B cell (primary cell): ENCODE measurements at regions not wholly inside any gene's neighbourhood (a gene's known extent, or its start where the extent isn't known, plus 50 kb on each side); places are given as distances from the start of the nearest gene placed in this dataset.

Experiments used
- ATAC-seq: fragments of 200-7000 bp; cut with Tn5 transposase; one replicate; pipeline ENCODE4 v1.10.0; 2021; ENCODE audit warnings: low read depth, mild to moderate bottlenecking, moderate number of reproducible peaks, moderate library complexity
- CTCF ChIA-PET: fragments of 350-600 bp; sonication (Branson Sonifier 250); formaldehyde crosslinking; loops from one replicate; lab custom pipeline; 2021; ENCODE audit warnings: antibody characterized with exemption, inconsistent platforms; lab: Charles Lee
- POLR2A ChIA-PET: fragments of 350-600 bp; sonication (Branson Sonifier 250); formaldehyde crosslinking; loops from one replicate; lab custom pipeline; 2021; ENCODE audit warnings: antibody characterized with exemption; lab: Charles Lee
- DNase-seq: peaks from one replicate; pipeline ENCODE4 v3.0.0; 2013
- H2AFZ ChIP-seq: 2 replicates; pipeline ENCODE4 v1.6.1; 2012; ENCODE audit warnings: mild to moderate bottlenecking, low read depth, low read length; ENCODE audit not compliant: insufficient read depth, poor library complexity, severe bottlenecking
- H3K27ac ChIP-seq, 2 donors: 1 replicate in 1 of 2; 2 replicates in 1 of 2; pipeline ENCODE4 v1.5.1; 2012 to 2013; ENCODE audit warnings: low read length in 2 of 2, mild to moderate bottlenecking in 2 of 2, moderate library complexity in 1 of 2
- H3K27me3 ChIP-seq, 4 experiments: fragments of 200-600 bp in 1 of 4; sonication (generic) in 1 of 4; replicated peaks in 1 of 4; 1 replicate in 2 of 4; 2 replicates in 2 of 4; pipeline versions ENCODE4 v1.6.1 to v1.7.0; 2013 to 2016; ENCODE audit warnings: low read length in 3 of 4, mild to moderate bottlenecking in 2 of 4, mixed read lengths in 1 of 4, moderate library complexity in 1 of 4; ENCODE audit not compliant: insufficient read depth in 4 of 4, control insufficient read depth in 3 of 4; ENCODE audit errors: control extremely low read depth in 1 of 4
- H3K36me3 ChIP-seq, 2 experiments: replicated peaks in 1 of 2; 1 replicate in 1 of 2; 2 replicates in 1 of 2; pipeline versions ENCODE4 v1.6.1 to v1.7.1; 2013; ENCODE audit warnings: low read length in 1 of 2; ENCODE audit not compliant: insufficient read depth in 2 of 2, control insufficient read depth in 1 of 2; ENCODE audit errors: control extremely low read depth in 1 of 2, extremely low read depth in 1 of 2
- H3K4me1 ChIP-seq, 2 donors: fragments of 200-600 bp in 1 of 2; sonication (generic) in 1 of 2; 1 replicate in 1 of 2; 2 replicates in 1 of 2; pipeline versions ENCODE4 v1.5.1 to v1.6.1; 2013 to 2017; ENCODE audit warnings: low read length in 2 of 2; ENCODE audit not compliant: control insufficient read depth in 2 of 2, insufficient read depth in 2 of 2
- H3K4me2 ChIP-seq: replicated peaks from 2 replicates; pipeline ENCODE3; 2012; ENCODE audit warnings: mild to moderate bottlenecking, low read depth, low read length; ENCODE audit not compliant: poor library complexity, severe bottlenecking
- H3K4me3 ChIP-seq, 5 experiments: fragments of 200-600 bp in 1 of 5; sonication (generic) in 1 of 5; 1 replicate in 3 of 5; 2 replicates in 2 of 5; pipeline versions ENCODE4 v1.5.1 to v1.7.0; 2011 to 2016; ENCODE audit warnings: low read length in 4 of 5, mild to moderate bottlenecking in 4 of 5, low read depth in 2 of 5, control low read depth in 1 of 5, moderate library complexity in 1 of 5; ENCODE audit not compliant: insufficient read depth in 1 of 5; ENCODE audit errors: control extremely low read depth in 1 of 5, extremely low read depth in 1 of 5
- H3K79me2 ChIP-seq: fragments of 200-600 bp; sonication (generic); one replicate; pipeline ENCODE4 v1.6.0; 2016; ENCODE audit warnings: low read length; ENCODE audit not compliant: control insufficient read depth, insufficient read depth
- H3K9ac ChIP-seq: fragments of 200-600 bp; sonication (generic); 2 replicates; pipeline ENCODE4 v1.6.1; 2017; ENCODE audit warnings: mild to moderate bottlenecking, low read length, moderate library complexity
- H3K9me3 ChIP-seq, 3 donors: one replicate each; pipeline versions ENCODE4 v1.6.1 to v1.7.1; 2013; ENCODE audit warnings: low read length in 2 of 3; ENCODE audit not compliant: control insufficient read depth in 2 of 3, insufficient read depth in 1 of 3; ENCODE audit errors: control extremely low read depth in 1 of 3
- H4K20me1 ChIP-seq: 2 replicates; pipeline ENCODE4 v1.6.0; 2012; ENCODE audit warnings: mild to moderate bottlenecking, low read length; ENCODE audit not compliant: insufficient read depth, control insufficient read depth, poor library complexity, severe bottlenecking
- H3K27ac Mint-ChIP-seq: one replicate; pipeline ENCODE4 v1.8.0; 2021; ENCODE audit warnings: mixed read lengths
- H3K27me3 Mint-ChIP-seq: one replicate; pipeline ENCODE4 v1.8.0; 2021; ENCODE audit warnings: mixed read lengths
- H3K4me1 Mint-ChIP-seq: one replicate; pipeline ENCODE4 v1.8.0; 2021; ENCODE audit warnings: mixed read lengths
- H3K4me3 Mint-ChIP-seq: one replicate; pipeline ENCODE4 v1.8.0; 2021; ENCODE audit warnings: mixed read lengths
- H3K9me3 Mint-ChIP-seq: one replicate; pipeline ENCODE4 v1.8.0; 2022; ENCODE audit warnings: mixed read lengths; ENCODE audit not compliant: insufficient read depth
- EZH2 ChIP-seq: IDR thresholded peaks from 2 replicates; pipeline ENCODE4 v1.6.1; 2012; ENCODE audit warnings: borderline replicate concordance, low read depth, mild to moderate bottlenecking, moderate library complexity, low read length; ENCODE audit not compliant: insufficient read depth, poor library complexity, severe bottlenecking
- whole genome bisulfite sequencing: methylation state at CpG from one replicate; pipeline ENCODE4 v1.1.5; 2013; ENCODE audit warnings: missing lambda C conversion rate; ENCODE audit not compliant: insufficient coverage; 5-methylcytosine and 5-hydroxymethylcytosine counted together
- intact Hi-C: fragments of 100-400 bp; cut with micrococcal nuclease; formaldehyde crosslinking; loops from one replicate; pipeline ENCODE4 v1.10.0; 2022
- TF ChIP-seq, protein P1 (sequence below): fragments of 200-600 bp; IDR thresholded peaks from one replicate; pipeline ENCODE4 v1.8.0; 2022; ENCODE audit warnings: antibody characterized with exemption, mild to moderate bottlenecking

DNA sequence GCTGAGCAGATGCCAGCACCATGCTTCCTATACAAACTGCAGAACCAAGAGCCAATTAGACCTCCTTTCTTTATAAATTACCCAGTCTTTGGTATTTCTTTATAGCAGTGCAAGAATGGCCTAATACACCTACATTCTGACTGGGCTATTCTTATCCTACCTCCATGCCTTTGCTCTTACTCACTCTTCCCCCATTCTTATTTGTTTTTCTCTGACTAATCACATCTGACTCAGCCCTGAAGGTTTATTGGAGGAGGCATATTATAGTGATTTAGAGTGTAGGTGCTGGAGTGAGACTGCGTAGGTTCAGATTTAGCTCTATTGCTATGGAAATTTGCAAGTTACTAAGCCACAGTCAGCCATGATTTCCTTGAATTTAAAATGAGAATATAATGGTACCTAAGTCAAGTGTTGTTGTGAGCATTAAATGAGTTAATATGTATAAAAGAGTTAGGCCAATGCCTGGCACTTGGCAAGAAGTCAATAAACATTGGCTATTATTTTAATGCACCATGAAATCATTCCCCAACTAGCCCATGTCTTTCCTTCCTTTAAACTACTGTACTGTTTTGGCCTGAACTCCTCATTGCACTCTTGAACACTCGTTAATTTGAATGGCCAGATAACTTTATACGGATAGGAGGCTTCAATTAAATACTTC lies 531.2 kb upstream of the ZNF608 start:
- H3K36me3 ChIP-seq = no peaks in the 10 kb centered on the region
- H3K4me2 ChIP-seq = no peak overlapping the region
- no peaks in the 10 kb centered on the region for H3K4me1 ChIP-seq
- Mint-ChIP-seq H3K4me1 (no peaks in the 10 kb centered on the region), H3K4me3 (no peak overlapping the region), H3K27me3 (no peaks in the 10 kb centered on the region), H3K27ac (no peak overlapping the region), H3K9me3 (no peaks in the 10 kb centered on the region)
- no peak for DNase-seq
- H2AFZ ChIP-seq = no peak overlapping the region
- H3K27ac ChIP-seq = no peak overlapping the region
- 100% methylated on average over 1 of the region's 3 CpGs for WGBS
- no peak overlapping the region for H3K9ac ChIP-seq
- intact Hi-C loops = no loop called here
- no peaks in the 10 kb centered on the region for H3K79me2 ChIP-seq
- ChIA-PET POLR2A (no interaction called here), CTCF (no interaction called here)
- no peak for TF ChIP-seq EZH2
- TF ChIP-seq, protein P1, sequence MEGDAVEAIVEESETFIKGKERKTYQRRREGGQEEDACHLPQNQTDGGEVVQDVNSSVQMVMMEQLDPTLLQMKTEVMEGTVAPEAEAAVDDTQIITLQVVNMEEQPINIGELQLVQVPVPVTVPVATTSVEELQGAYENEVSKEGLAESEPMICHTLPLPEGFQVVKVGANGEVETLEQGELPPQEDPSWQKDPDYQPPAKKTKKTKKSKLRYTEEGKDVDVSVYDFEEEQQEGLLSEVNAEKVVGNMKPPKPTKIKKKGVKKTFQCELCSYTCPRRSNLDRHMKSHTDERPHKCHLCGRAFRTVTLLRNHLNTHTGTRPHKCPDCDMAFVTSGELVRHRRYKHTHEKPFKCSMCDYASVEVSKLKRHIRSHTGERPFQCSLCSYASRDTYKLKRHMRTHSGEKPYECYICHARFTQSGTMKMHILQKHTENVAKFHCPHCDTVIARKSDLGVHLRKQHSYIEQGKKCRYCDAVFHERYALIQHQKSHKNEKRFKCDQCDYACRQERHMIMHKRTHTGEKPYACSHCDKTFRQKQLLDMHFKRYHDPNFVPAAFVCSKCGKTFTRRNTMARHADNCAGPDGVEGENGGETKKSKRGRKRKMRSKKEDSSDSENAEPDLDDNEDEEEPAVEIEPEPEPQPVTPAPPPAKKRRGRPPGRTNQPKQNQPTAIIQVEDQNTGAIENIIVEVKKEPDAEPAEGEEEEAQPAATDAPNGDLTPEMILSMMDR = no peak
- no peaks in the 10 kb centered on the region for H4K20me1 ChIP-seq
- ATAC-seq = no peak
- H3K9me3 ChIP-seq = peaks cover 0 to 1% (median 0%) of the 10 kb centered on the region in 3 donors
- no peaks in the 10 kb centered on the region for H3K27me3 ChIP-seq
- no peak overlapping the region for H3K4me3 ChIP-seq

DNA sequence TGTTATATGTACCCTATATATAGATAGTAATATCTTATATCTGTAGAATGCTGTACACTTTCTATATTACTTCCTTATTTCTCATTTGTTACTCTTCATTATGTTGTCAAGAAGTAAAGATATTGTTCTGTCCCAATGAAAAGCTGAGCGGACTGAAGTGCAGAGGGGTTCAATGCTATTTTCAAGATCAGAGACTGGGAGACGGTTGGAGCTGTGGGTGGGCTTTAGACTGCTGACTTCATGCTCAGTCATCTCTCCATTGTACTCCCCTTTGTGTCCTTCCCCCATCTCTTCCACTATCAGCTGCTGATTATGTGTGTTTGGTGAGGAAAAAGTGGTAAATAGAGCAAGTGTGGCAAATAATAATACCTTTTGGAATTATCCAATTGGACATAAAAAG lies 532.3 kb upstream of the ZNF608 start:
- Mint-ChIP-seq H3K27ac (no peak overlapping the region), H3K4me3 (no peak overlapping the region), H3K4me1 (no peaks in the 10 kb centered on the region), H3K27me3 (no peaks in the 10 kb centered on the region), H3K9me3 (no peaks in the 10 kb centered on the region)
- POLR2A ChIA-PET = no interaction called here
- WGBS = no CpG with 5 or more reads among the region's 2 CpGs
- no peak overlapping the region for H2AFZ ChIP-seq
- ATAC-seq = no peak
- H3K36me3 ChIP-seq = no peaks in the 10 kb centered on the region
- no peak for TF ChIP-seq EZH2
- TF ChIP-seq, protein P1 = no peak
- H3K4me3 ChIP-seq = no peak overlapping the region
- H3K27ac ChIP-seq = no peak overlapping the region
- H3K27me3 ChIP-seq = no peaks in the 10 kb centered on the region
- intact Hi-C loops = no loop called here
- H4K20me1 ChIP-seq = no peaks in the 10 kb centered on the region
- CTCF ChIA-PET = no interaction called here
- no peaks in the 10 kb centered on the region for H3K79me2 ChIP-seq
- no peak for DNase-seq
- H3K9me3 ChIP-seq = peaks cover 0 to 1% (median 0%) of the 10 kb centered on the region in 3 donors
- H3K4me2 ChIP-seq = no peak overlapping the region
- no peak overlapping the region for H3K9ac ChIP-seq
- no peaks in the 10 kb centered on the region for H3K4me1 ChIP-seq
